PC-3 (cell line): ENCODE measurements at regions not wholly inside any gene's neighbourhood (a gene's known extent, or its start where the extent isn't known, plus 50 kb on each side); places are given as distances from the start of the nearest gene placed in this dataset.
A peak's percentile ranks its signal among the peaks of the same experiment; 100 is the strongest.

Experiments used
- ATAC-seq: fragments of 200-7000 bp; cut with Tn5 transposase; 2 replicates; pipeline ENCODE4 v1.9.1; 2020; ENCODE audit warnings: mild to moderate bottlenecking, moderate library complexity
- BruUV-seq: library from RNA; stranded (reverse); fragments of 400-500 nt; replicated peaks from 2 replicates; lab custom pipeline; 2021; lab: Mats Ljungman, UMichigan
- CTCF ChIA-PET: fragments of 300-600 bp; sonication (Branson Sonifier 250); formaldehyde crosslinking; loops from one replicate; lab custom pipeline; 2022; ENCODE audit warnings: antibody characterized with exemption; lab: Charles Lee
- POLR2A ChIA-PET: fragments of 300-600 bp; sonication (Branson Sonifier 250); formaldehyde crosslinking; loops from one replicate; lab custom pipeline; 2022; ENCODE audit warnings: antibody characterized with exemption; ENCODE audit not compliant: unreplicated experiment; lab: Charles Lee
- DNase-seq: peaks from one replicate; pipeline ENCODE4 v3.0.0-alpha.2; 2015
- H2AFZ ChIP-seq: fragments of 300-600 bp; sonication (generic); 2 replicates; pipeline ENCODE4 v1.6.0; 2016; ENCODE audit warnings: antibody characterized with exemption, low read length
- H3F3A ChIP-seq: fragments of 300-600 bp; sonication (generic); one replicate; pipeline ENCODE4 v1.6.0; 2017; ENCODE audit warnings: antibody characterized with exemption, low read length, control low read depth, mild to moderate bottlenecking; ENCODE audit not compliant: unreplicated experiment
- H3K27ac ChIP-seq: fragments of 300-600 bp; sonication (generic); 2 replicates; pipeline ENCODE4 v1.5.1; 2016; ENCODE audit warnings: mild to moderate bottlenecking, low read length
- H3K27me3 ChIP-seq: fragments of 300-600 bp; sonication (generic); 2 replicates; pipeline ENCODE4 v1.6.1; 2016; ENCODE audit warnings: low read length, mixed read lengths
- H3K36me3 ChIP-seq: fragments of 300-600 bp; sonication (generic); 2 replicates; pipeline ENCODE4 v1.6.1; 2016; ENCODE audit warnings: low read depth, mixed run types, low read length, mixed read lengths
- H3K4me1 ChIP-seq: fragments of 300-600 bp; sonication (generic); 2 replicates; pipeline ENCODE4 v1.5.1; 2016; ENCODE audit warnings: low read length; ENCODE audit not compliant: insufficient read depth
- H3K4me2 ChIP-seq: fragments of 300-600 bp; sonication (generic); 2 replicates; pipeline ENCODE4 v1.6.0; 2016; ENCODE audit warnings: low read length
- H3K4me3 ChIP-seq: fragments of 300-600 bp; sonication (generic); 2 replicates; pipeline ENCODE4 v1.5.1; 2016; ENCODE audit warnings: mild to moderate bottlenecking, low read length, mixed read lengths
- H3K79me2 ChIP-seq: fragments of 300-600 bp; sonication (generic); 2 replicates; pipeline ENCODE4 v1.6.1; 2017; ENCODE audit warnings: low read length, mixed read lengths
- H3K9ac ChIP-seq: fragments of 300-600 bp; sonication (generic); 2 replicates; pipeline ENCODE4 v1.6.0; 2016; ENCODE audit warnings: mild to moderate bottlenecking, low read length
- H3K9me2 ChIP-seq: fragments of 300-600 bp; sonication (generic); replicated peaks from 2 replicates; pipeline ENCODE4 v1.6.1; 2016; ENCODE audit warnings: mixed run types, low read length, mixed read lengths
- H3K9me3 ChIP-seq: fragments of 300-600 bp; sonication (generic); 2 replicates; pipeline ENCODE4 v1.6.1; 2016; ENCODE audit warnings: low read length, mixed read lengths
- H4K20me1 ChIP-seq: fragments of 300-600 bp; sonication (generic); 2 replicates; pipeline ENCODE4 v1.6.1; 2016; ENCODE audit warnings: low read length, mixed read lengths
- CTCF ChIP-seq: fragments of 300-600 bp; sonication (generic); conservative IDR thresholded peaks from 2 replicates; pipeline ENCODE4 v1.5.1; 2017; ENCODE audit warnings: antibody characterized with exemption, low read depth, mild to moderate bottlenecking, low read length
- EZH2 ChIP-seq: fragments of 300-600 bp; sonication (generic); IDR thresholded peaks from one replicate; pipeline ENCODE4 v1.6.1; 2017; ENCODE audit warnings: antibody characterized with exemption, mild to moderate bottlenecking, low read length; ENCODE audit not compliant: unreplicated experiment
- EZH2phosphoT487 ChIP-seq: fragments of 300-600 bp; sonication (generic); IDR thresholded peaks from 2 replicates; pipeline ENCODE4 v1.6.1; 2018; ENCODE audit warnings: mild to moderate bottlenecking, antibody characterized with exemption, low read length, borderline replicate concordance
- intact Hi-C: fragments of 100-400 bp; cut with micrococcal nuclease; formaldehyde crosslinking; loops from 2 replicates; pipeline ENCODE4 v1.9.0; 2023

GRCh38 chr7:17234398-17235031 lies 63.9 kb upstream of the AHR start:
- H3K36me3 ChIP-seq: no peaks in the 10 kb centered on the region
- peaks cover 5% of the 10 kb centered on the region for H3F3A ChIP-seq
- peaks cover 32% of the 10 kb centered on the region for H3K4me1 ChIP-seq
- no peaks in the 10 kb centered on the region for H3K27me3 ChIP-seq
- TF ChIP-seq EZH2 (no peak), CTCF (0 out of 2 replicates have a peak, but pooled peaks have one; percentile 9), EZH2phosphoT487 (no peak)
- DNase-seq: peak; percentile 98
- H3K27ac ChIP-seq: peak overlapping the region; percentile 93
- no peaks in the 10 kb centered on the region for H4K20me1 ChIP-seq
- peak overlapping the region; percentile 82 for H2AFZ ChIP-seq
- peak overlapping the region; percentile 52 for H3K4me3 ChIP-seq
- H3K79me2 ChIP-seq: no peaks in the 10 kb centered on the region
- BruUV-seq: no TSS peak
- peak overlapping the region; percentile 77 for H3K4me2 ChIP-seq
- no peaks in the 10 kb centered on the region for H3K9me3 ChIP-seq
- peak overlapping the region; percentile 73 for H3K9ac ChIP-seq
- ChIA-PET POLR2A (no interaction called here), CTCF (no interaction called here)
- intact Hi-C loops: loop anchor here (1.0 to 2.0 kb wide), 8 partner anchors 42 to 308 kb away; no protein-coding TSS in a partner anchor
- H3K9me2 ChIP-seq: no peaks in the 10 kb centered on the region
- peak; percentile 91 for ATAC-seq

GRCh38 chr7:17236171-17236570 lies 62.3 kb upstream of the AHR start:
- TF ChIP-seq EZH2 (no peak), EZH2phosphoT487 (no peak), CTCF (no peak)
- Histone ChIP-seq H4K20me1 (no peaks in the 10 kb centered on the region), H3K9ac (no peak overlapping the region), H3K9me3 (no peaks in the 10 kb centered on the region), H3K79me2 (no peaks in the 10 kb centered on the region), H3K27me3 (no peaks in the 10 kb centered on the region), H3K27ac (peak overlapping the region; percentile 17; the same call in 1 of the 2 replicates), H3K4me1 (peaks cover 41% of the 10 kb centered on the region), H3K9me2 (no peaks in the 10 kb centered on the region), H3K4me2 (no peak overlapping the region), H3K36me3 (no peaks in the 10 kb centered on the region), H3K4me3 (no peak overlapping the region), H2AFZ (no peak overlapping the region), H3F3A (peaks cover 5% of the 10 kb centered on the region)
- no TSS peak for BruUV-seq
- DNase-seq: no peak
- CTCF ChIA-PET: no interaction called here
- intact Hi-C loops: no loop called here
- POLR2A ChIA-PET: no interaction called here
- no peak for ATAC-seq

GRCh38 chr7:17236603-17237002 lies 61.8 kb upstream of the AHR start:
- CTCF ChIA-PET: no interaction called here
- H3K79me2 ChIP-seq: no peaks in the 10 kb centered on the region
- H3K9me3 ChIP-seq: no peaks in the 10 kb centered on the region
- POLR2A ChIA-PET: no interaction called here
- no peak overlapping the region for H3K27ac ChIP-seq
- no peaks in the 10 kb centered on the region for H3K9me2 ChIP-seq
- TF ChIP-seq CTCF (no peak), EZH2phosphoT487 (no peak), EZH2 (no peak)
- H3K36me3 ChIP-seq: no peaks in the 10 kb centered on the region
- H3K4me3 ChIP-seq: no peak overlapping the region
- H3F3A ChIP-seq: peaks cover 5% of the 10 kb centered on the region
- no peak overlapping the region for H3K9ac ChIP-seq
- H3K27me3 ChIP-seq: no peaks in the 10 kb centered on the region
- intact Hi-C loops: no loop called here
- no peaks in the 10 kb centered on the region for H4K20me1 ChIP-seq
- no peak for ATAC-seq
- peaks cover 41% of the 10 kb centered on the region for H3K4me1 ChIP-seq
- peak; percentile 50 for DNase-seq
- no peak overlapping the region for H3K4me2 ChIP-seq
- no TSS peak for BruUV-seq
- H2AFZ ChIP-seq: no peak overlapping the region
